ENCODE measurements at regions not wholly inside any gene's neighbourhood (a gene's known extent, or its start where the extent isn't known, plus 50 kb on each side); places are given as distances from the start of the nearest gene placed in this dataset.

DNA sequence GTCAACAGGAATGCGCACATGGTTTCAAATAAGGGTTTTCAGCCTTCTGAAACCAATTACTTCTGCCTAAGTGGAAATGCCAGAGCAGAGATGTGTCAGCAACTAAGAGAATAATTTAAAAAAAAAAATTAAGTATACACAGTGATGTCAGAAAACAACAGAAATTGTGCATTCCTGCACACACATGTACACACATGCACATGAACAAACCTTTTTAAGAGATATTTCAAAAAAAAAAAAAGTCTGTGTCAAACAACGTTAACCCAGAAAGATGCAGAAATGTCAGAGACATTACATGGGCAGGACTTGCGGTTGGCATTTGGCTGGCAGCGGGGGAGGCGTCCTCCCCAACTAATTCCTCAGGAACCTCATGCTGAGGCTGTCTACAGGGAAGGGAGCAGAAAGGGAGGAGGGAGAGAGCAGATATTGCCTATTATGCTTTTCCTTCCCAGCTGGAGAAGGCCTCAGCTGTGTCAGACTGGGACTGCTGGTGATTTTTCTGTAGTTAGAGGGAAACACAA lies 536.9 kb upstream of the WWC1 start:
- TF ChIP-seq CTCF (IDR thresholded peaks at IDR 0.05; ENCODE audit: low read depth, low read length) (no peak), POLR2A (IDR thresholded peaks at IDR 0.05; ENCODE audit: extremely low read depth, insufficient read length) (no peak), MYC (IDR thresholded peaks at IDR 0.05; ENCODE audit: low read depth, low read length) (no peak)
- TF ChIP-seq, protein P1, sequence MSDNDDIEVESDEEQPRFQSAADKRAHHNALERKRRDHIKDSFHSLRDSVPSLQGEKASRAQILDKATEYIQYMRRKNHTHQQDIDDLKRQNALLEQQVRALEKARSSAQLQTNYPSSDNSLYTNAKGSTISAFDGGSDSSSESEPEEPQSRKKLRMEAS (IDR thresholded peaks at IDR 0.05; ENCODE audit: low read depth, low read length) = no peak

All from NB4 (cell line).